ENCODE measurements at regions not wholly inside any gene's neighbourhood (a gene's known extent, or its start where the extent isn't known, plus 50 kb on each side); places are given as distances from the start of the nearest gene placed in this dataset.

DNA sequence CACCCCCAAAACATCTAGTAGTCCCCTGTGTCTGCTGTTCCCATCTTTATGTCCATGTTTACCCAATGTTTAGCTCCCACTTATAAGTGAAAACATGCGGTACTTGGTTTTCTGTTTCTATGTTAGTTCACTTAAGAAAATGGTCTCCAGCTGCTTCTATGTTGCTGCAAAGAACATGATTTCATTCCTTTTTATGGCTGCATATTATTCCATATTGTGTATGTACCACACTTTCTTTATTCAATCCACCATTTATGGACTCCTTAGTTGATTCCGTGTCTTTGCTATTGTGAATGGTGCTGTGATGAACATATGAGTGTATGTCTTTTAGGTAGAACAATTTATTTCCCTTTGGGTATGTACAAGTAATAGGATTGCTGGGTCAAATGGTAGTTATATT lies 51.2 kb downstream of the GRK7 start:
- Histone ChIP-seq H3K4me1 (no peaks in the 10 kb centered on the region), H3K36me3 (no peaks in the 10 kb centered on the region), H3K27ac (no peak overlapping the region), H3K27me3 (no peaks in the 10 kb centered on the region), H3K4me3 (no peak overlapping the region), H3K9me3 (peaks cover 0 to 6% of the 10 kb centered on the region in 2 donors)
- intact Hi-C loops (cut with DNase I; ENCODE audit: low total_unique reads), result no loop called here
- TF ChIP-seq, protein P1, sequence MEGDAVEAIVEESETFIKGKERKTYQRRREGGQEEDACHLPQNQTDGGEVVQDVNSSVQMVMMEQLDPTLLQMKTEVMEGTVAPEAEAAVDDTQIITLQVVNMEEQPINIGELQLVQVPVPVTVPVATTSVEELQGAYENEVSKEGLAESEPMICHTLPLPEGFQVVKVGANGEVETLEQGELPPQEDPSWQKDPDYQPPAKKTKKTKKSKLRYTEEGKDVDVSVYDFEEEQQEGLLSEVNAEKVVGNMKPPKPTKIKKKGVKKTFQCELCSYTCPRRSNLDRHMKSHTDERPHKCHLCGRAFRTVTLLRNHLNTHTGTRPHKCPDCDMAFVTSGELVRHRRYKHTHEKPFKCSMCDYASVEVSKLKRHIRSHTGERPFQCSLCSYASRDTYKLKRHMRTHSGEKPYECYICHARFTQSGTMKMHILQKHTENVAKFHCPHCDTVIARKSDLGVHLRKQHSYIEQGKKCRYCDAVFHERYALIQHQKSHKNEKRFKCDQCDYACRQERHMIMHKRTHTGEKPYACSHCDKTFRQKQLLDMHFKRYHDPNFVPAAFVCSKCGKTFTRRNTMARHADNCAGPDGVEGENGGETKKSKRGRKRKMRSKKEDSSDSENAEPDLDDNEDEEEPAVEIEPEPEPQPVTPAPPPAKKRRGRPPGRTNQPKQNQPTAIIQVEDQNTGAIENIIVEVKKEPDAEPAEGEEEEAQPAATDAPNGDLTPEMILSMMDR (IDR thresholded peaks at IDR 0.05), result no peak
- no peak for DNase-seq (ENCODE audit: low spot score in 2 of 2)

DNA sequence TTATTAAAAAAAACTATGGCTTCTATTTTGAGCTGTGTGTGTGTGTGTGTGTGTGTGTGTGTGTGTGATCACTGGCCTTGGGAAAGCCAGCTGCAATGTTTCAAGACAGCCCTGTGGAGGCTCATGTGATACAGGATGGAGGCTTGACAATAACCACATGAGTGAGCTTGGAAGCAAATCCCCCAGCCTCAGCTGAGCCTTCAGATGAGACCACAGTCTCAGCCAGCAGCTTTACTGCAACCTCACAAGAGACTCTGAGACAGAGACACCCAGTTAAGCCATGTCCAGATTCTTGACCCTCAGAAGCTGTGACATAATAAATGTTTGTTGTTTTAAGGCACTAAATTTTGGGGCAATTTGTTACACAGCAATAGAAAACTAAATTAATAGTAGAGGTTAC lies 52.5 kb downstream of the GRK7 start:
- Histone ChIP-seq H3K27me3 (no peaks in the 10 kb centered on the region), H3K4me1 (no peaks in the 10 kb centered on the region), H3K27ac (no peak overlapping the region), H3K9me3 (peaks cover 0 to 6% of the 10 kb centered on the region in 2 donors), H3K4me3 (no peak overlapping the region), H3K36me3 (no peaks in the 10 kb centered on the region)
- DNase-seq (ENCODE audit: low spot score in 2 of 2), result no peak
- TF ChIP-seq POLR2A (IDR thresholded peaks at IDR 0.05), result no peak
- no peak for TF ChIP-seq POLR2AphosphoS5 (IDR thresholded peaks at IDR 0.05)
- TF ChIP-seq, protein P1 (IDR thresholded peaks at IDR 0.05), result no peak
- intact Hi-C loops (cut with DNase I; ENCODE audit: low total_unique reads), result loop anchor here (5.0 kb wide), 1 partner anchor 1042 kb away; no protein-coding TSS in a partner anchor

DNA sequence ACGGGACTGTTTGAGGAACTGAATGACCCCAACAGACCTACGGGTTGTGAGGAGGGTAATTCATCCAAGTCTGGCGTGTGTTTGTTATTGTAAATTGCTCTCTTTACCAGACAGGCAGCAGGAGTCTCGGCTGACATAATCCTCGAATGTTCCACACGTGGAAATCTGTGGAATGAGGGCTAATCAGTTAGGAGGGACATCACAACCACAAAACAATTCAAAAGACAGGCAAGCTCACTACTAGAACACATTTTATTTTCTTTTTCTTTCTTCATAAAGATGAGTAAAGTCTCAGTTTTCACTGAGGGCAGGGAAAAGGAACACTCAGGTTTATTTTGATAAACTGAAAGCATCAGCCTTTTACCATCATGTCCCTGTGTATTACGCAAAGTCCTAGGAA lies 53.8 kb downstream of the GRK7 start:
- no peak overlapping the region for H3K27ac ChIP-seq
- no peaks in the 10 kb centered on the region for H3K4me1 ChIP-seq
- peaks cover 0 to 6% of the 10 kb centered on the region in 2 donors for H3K9me3 ChIP-seq
- TF ChIP-seq, protein P1 (IDR thresholded peaks at IDR 0.05), result no peak
- no peak for TF ChIP-seq POLR2AphosphoS5 (IDR thresholded peaks at IDR 0.05)
- TF ChIP-seq POLR2A (IDR thresholded peaks at IDR 0.05), result no peak
- no peaks in the 10 kb centered on the region for H3K27me3 ChIP-seq
- no peak overlapping the region for H3K4me3 ChIP-seq
- no peak for DNase-seq (ENCODE audit: low spot score in 2 of 2)
- intact Hi-C loops (cut with DNase I; ENCODE audit: low total_unique reads), result loop anchor here (5.0 kb wide), 1 partner anchor 1040 kb away; no protein-coding TSS in a partner anchor
- no peaks in the 10 kb centered on the region for H3K36me3 ChIP-seq

DNA sequence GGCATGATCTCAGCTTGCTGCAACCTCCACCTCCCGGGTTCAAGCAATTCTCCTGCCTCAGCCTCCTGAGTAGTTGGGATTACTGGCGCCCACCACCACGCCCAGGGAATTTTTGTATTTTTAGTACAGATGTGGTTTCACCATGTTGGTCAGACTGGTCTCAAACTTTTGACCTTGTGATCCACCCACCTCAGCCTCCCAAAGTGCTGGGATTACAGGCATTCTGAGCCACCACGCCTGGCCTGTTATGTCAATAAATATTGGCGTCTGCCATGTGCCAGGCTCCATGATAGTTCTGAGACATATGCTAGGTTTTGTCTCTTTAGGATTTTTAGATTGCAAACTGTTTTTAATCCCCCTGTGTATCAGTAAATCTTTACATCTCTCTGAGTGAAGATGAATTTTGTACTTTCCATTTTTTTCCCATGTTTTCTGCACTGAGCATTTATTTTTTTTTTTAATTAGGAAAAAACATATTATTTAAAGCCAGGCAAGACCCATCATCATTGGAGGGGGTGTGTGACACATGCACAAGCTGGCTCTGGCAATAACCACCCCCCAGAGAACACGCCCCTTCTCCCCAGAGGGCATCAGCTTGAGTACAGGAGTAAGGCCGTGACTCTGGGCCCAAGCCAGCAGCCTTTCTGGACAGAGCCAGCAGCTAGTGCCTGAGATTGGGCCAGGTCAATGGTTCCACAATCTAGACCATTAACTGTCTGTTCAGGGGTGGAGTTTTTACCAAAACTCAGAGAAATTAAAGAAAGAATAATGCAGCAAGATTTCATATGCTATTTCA lies 51.0 kb upstream of the ATP1B3 start:
- H3K27ac ChIP-seq, result no peak overlapping the region
- TF ChIP-seq POLR2AphosphoS5 (IDR thresholded peaks at IDR 0.05), result no peak
- intact Hi-C loops (cut with DNase I; ENCODE audit: low total_unique reads), result no loop called here
- no peaks in the 10 kb centered on the region for H3K4me1 ChIP-seq
- no peaks in the 10 kb centered on the region for H3K27me3 ChIP-seq
- H3K9me3 ChIP-seq, result no peaks in the 10 kb centered on the region
- H3K4me3 ChIP-seq, result no peak overlapping the region
- H3K36me3 ChIP-seq, result no peaks in the 10 kb centered on the region
- no peak for DNase-seq (ENCODE audit: low spot score in 2 of 2)
